Activated T-cell treated with anti-CD3 and anti-CD28 coated beads, Interleukin-2, amount 50 U/mL, for 24 hours (primary cell): ENCODE measurements at regions not wholly inside any gene's neighbourhood (a gene's known extent, or its start where the extent isn't known, plus 50 kb on each side); places are given as distances from the start of the nearest gene placed in this dataset.

ENCODE experiments used
- DNase-seq: peaks from one replicate; pipeline ENCODE4 v3.0.0-alpha.2; 2020
- H3K27ac Mint-ChIP-seq: 2 replicates; pipeline ENCODE4 v1.8.0; 2020; ENCODE audit warnings: mild to moderate bottlenecking, mixed read lengths
- H3K27me3 Mint-ChIP-seq: 2 replicates; pipeline ENCODE4 v1.8.0; 2020; ENCODE audit warnings: mixed read lengths
- H3K36me3 Mint-ChIP-seq: 2 replicates; pipeline ENCODE4 v1.8.0; 2020; ENCODE audit warnings: low read depth, mixed read lengths
- H3K4me1 Mint-ChIP-seq: 2 replicates; pipeline ENCODE4 v1.8.0; 2020; ENCODE audit warnings: low read depth, mixed read lengths
- H3K4me3 Mint-ChIP-seq: 2 replicates; pipeline ENCODE4 v1.8.0; 2020; ENCODE audit warnings: mild to moderate bottlenecking, moderate library complexity, mixed read lengths
- H3K9me3 Mint-ChIP-seq: 2 replicates; pipeline ENCODE4 v1.8.0; 2020; ENCODE audit warnings: mixed read lengths

DNA sequence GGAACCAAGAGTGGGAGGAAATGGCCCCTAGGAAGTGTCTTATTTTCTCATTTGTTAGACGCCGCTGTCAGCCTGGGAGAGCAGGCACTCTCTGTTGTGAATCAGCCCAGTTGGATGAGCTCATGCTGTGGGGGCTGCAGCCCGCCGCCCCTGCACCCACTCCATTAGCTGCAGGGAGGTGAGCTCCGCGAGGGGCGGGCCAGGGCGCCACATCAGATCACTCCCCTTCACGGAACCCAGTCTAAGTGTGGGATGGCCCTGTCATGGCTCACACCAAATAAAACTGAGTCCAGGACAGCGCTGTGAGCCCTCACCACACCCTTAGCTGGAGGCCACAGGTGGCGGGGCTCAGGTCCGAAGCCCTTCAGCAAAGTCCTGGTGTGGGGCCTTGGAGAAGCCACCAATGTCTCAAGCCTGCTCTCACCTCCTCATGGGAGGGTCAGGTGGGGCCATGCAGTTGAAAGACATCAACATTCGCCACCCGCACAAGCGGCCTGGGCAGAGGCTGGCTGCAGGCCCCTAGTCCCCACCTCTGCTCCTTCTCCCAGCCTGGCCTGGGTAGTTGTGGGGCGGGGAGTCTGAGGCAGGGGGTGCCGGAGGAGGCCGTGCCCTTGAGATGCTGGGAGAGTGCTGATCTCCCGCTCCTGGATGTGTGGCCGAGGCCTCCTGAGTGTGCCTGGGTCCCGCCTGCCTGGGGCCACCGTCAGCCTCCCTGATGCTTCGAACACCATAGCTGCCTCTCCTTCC lies 66.2 kb upstream of the SLCO4A1 start:
- Mint-ChIP-seq H3K4me1 (peaks cover 2% of the 10 kb centered on the region), H3K36me3 (no peaks in the 10 kb centered on the region), H3K27ac (no peak overlapping the region), H3K27me3 (peaks cover 67% of the 10 kb centered on the region), H3K4me3 (no peak overlapping the region), H3K9me3 (no peaks in the 10 kb centered on the region)
- DNase-seq: no peak

DNA sequence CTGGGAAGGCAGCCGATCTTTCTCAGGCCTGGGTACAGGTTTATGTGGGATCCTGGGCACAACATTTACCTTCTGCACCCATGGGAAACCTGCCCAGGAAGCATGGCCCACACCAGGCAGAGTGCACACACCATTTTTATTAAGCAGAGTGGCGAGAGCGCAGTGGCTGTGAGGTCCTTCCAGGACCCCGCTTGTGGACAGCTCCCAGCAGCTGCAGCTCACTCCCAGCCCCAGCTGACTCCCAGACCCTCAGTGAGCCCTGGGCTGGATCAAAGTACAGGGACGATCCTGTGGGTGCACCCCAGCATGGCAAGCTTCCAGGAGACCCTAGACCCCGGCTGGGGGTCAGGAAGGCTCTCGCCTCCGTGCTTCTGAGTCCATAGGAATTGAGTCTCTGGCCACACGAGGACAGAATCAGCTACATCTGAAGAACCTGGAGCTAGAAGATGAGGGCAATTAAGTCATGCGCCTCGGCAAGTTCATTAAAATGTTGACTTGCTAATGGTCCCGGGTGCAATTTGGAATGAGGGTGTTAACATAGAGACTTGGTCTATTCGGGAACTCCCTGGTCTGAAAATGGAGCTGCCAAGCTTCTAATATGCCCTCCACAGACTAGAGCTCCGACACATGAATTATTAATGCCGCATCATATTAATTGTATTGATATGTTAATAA lies 65.4 kb upstream of the SLCO4A1 start:
- peaks cover 71% of the 10 kb centered on the region for H3K27me3 Mint-ChIP-seq
- no peak overlapping the region for H3K4me3 Mint-ChIP-seq

DNA sequence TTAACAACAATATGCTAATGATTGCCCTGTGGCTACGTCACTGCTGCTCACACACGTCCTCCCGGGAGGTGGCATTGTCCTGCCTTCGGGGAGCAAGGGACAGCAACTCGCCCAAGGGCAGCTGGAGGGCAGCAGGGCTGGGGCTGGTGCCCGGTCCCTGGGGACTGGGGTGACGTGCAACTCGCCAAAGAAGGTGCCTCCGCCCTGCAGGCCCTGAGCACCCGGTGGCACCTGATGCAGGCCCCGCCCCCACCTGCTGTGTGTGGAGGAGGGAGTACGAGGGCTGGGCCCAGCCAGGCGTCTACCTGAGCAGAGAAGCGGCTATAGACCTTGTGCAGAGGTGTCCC lies 64.8 kb upstream of the SLCO4A1 start:
- H3K9me3 Mint-ChIP-seq: no peaks in the 10 kb centered on the region
- peaks cover 75% of the 10 kb centered on the region for H3K27me3 Mint-ChIP-seq
- DNase-seq: no peak
- no peak overlapping the region for H3K4me3 Mint-ChIP-seq
- no peak overlapping the region for H3K27ac Mint-ChIP-seq
- H3K36me3 Mint-ChIP-seq: no peaks in the 10 kb centered on the region
- H3K4me1 Mint-ChIP-seq: no peaks in the 10 kb centered on the region

More for the DNA sequence above, 65.4 kb upstream of the SLCO4A1 start:
- Mint-ChIP-seq H3K9me3 (no peaks in the 10 kb centered on the region), H3K27ac (no peak overlapping the region), H3K36me3 (no peaks in the 10 kb centered on the region), H3K4me1 (no peaks in the 10 kb centered on the region)
- no peak for DNase-seq

DNA sequence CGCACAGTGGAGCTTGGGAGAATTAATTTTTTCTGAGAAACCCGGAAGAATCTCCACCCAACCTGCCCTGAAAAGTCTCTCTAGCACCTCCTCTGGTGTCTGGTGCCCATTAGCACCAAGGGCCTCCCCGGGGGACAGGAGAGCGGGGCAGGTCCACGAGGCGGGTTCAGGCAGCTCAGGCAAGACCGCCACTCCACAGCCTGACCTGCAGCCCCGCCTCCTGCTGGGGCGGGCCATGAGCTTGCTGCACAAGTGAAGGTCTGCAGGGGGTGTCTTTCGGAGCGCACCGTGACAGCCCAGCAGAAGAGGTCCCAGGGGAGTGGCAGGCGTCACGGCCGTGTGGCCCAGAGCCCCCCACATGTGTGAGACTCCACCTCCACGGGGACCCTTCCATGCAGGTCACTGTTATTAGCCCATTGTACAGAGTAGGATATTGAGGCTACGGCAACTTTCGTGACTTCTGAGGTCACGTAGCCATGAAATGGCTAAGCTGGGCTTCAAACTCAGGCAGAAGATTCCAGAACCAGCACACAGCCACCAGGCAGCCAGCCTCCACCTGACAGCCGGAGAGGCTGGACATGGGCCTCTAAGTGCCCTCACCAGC lies 63.9 kb upstream of the SLCO4A1 start:
- no peaks in the 10 kb centered on the region for H3K36me3 Mint-ChIP-seq
- DNase-seq: no peak
- no peak overlapping the region for H3K27ac Mint-ChIP-seq
- peaks cover 82% of the 10 kb centered on the region for H3K27me3 Mint-ChIP-seq
- no peaks in the 10 kb centered on the region for H3K4me1 Mint-ChIP-seq
- no peak overlapping the region for H3K4me3 Mint-ChIP-seq
- no peaks in the 10 kb centered on the region for H3K9me3 Mint-ChIP-seq

DNA sequence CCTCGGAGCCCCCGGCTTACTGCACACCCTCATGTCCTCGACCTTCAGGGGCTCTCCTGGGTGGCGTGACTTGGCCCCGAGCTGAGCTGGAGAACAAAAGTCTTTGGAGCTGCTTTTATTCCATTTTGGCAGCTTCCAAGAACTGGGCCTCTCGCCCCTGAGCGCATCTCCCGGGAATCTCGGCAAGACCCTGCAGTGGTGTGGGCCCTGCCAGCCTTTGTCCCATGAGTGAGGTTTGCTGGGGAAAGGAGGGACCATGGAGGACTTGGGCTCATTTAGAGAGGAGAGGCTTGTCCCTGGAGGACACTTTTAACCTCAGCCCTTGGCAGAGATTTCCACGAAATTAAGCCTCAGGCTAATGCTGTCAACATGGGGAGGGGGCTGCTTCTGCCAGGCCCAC lies 62.3 kb upstream of the SLCO4A1 start:
- H3K4me1 Mint-ChIP-seq: peaks cover under 1% of the 10 kb centered on the region
- H3K9me3 Mint-ChIP-seq: no peaks in the 10 kb centered on the region
- H3K27me3 Mint-ChIP-seq: peaks cover 75% of the 10 kb centered on the region
- no peaks in the 10 kb centered on the region for H3K36me3 Mint-ChIP-seq
- H3K27ac Mint-ChIP-seq: no peak overlapping the region
- DNase-seq: no peak
- no peak overlapping the region for H3K4me3 Mint-ChIP-seq

DNA sequence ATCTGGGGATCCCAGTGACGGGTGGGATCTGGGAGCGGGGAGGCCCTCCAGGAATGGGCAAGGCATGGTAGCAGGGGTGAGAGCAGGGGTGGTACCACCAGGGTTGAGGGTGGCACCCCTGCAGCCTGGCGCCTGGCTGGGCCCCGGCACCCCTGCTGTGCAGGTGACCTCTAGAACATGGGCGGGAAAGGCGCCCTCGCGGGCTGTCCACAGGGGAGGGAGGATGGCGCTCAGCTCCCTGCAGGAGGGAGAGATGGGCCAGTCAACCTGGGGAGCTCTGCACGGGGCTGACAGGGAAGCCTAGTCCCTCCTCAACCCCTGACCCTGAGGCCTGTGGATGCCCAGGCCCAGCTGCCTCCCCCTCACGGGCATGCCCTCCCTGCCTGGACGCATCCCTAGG lies 61.6 kb upstream of the SLCO4A1 start:
- Mint-ChIP-seq H3K27ac (no peak overlapping the region), H3K9me3 (no peaks in the 10 kb centered on the region), H3K36me3 (no peaks in the 10 kb centered on the region), H3K4me1 (peaks cover 2% of the 10 kb centered on the region), H3K4me3 (no peak overlapping the region), H3K27me3 (peaks cover 74% of the 10 kb centered on the region)
- DNase-seq: no peak

DNA sequence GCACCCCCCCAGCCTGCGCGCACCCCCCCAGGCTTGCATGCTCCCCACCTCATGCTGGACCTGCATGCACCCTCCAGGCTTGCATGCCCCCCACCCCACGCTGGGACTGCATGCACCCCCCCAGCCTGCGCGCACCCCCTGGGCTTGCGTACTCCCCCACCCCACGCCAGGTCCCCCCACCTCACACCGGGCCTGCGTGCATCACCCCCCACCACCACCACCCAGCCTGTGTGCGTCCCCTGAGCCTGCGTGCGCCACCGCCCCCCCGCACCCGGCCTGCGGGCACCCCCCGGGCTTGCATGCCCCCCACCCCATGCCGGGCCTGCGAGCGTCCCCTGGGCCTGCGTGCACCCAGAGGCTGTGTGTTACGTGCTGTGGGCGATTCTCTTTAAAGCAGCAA lies 61.0 kb upstream of the SLCO4A1 start:
- Mint-ChIP-seq H3K4me1 (peaks cover 2% of the 10 kb centered on the region), H3K36me3 (no peaks in the 10 kb centered on the region), H3K27me3 (peaks cover 74% of the 10 kb centered on the region), H3K27ac (no peak overlapping the region), H3K4me3 (no peak overlapping the region), H3K9me3 (no peaks in the 10 kb centered on the region)
- no peak for DNase-seq

DNA sequence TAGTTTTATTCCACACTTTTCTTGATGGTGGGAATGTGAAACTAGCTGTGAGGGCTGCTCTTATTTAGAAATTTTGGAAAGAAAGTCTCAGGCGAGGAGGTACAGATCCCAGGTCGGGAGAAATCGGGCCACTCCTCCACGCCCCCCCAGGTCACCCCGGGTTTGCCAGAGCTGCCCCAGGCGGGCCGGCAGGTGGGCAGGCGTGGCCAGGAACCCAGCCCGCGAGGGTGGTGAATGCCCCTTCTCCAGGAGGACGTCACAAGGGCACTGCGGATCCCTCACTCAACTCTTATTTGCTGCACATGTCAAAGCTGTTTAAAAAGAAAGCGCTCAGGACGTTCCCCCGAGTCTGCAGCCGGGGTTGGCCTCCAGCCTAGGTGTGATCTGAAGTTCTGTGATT lies 60.5 kb upstream of the SLCO4A1 start:
- Mint-ChIP-seq H3K4me3 (no peak overlapping the region), H3K9me3 (no peaks in the 10 kb centered on the region), H3K27me3 (peaks cover 71% of the 10 kb centered on the region), H3K36me3 (no peaks in the 10 kb centered on the region), H3K4me1 (peaks cover 2% of the 10 kb centered on the region), H3K27ac (no peak overlapping the region)
- no peak for DNase-seq

DNA sequence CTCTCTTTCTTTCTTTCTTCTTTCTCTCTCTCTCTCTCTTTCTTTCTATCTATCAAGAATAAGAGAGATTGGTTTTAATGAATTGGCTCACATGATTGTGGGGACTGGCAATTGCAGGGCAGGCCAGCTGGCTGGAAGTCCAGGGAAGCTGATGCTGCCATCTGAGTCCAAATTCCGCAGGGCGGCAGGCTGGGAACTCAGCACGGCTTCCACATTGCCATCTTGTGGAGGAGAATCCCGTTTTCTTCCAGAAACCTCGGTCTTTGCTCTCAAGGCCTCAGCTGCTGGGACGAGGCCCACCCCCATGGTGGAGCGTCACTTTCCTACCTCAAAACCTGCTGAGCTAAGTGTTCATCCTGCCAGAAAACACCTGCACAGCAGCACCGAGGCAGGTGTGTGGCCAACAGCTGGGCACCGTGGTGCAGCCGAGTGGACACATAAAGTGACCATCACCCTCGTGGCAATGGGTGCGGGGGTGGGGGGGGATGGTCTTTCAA lies 58.8 kb upstream of the SLCO4A1 start:
- H3K27ac Mint-ChIP-seq: no peak overlapping the region
- H3K4me1 Mint-ChIP-seq: peaks cover 2% of the 10 kb centered on the region
- DNase-seq: no peak
- no peaks in the 10 kb centered on the region for H3K36me3 Mint-ChIP-seq
- H3K27me3 Mint-ChIP-seq: peaks cover 66% of the 10 kb centered on the region
- H3K4me3 Mint-ChIP-seq: no peak overlapping the region
- H3K9me3 Mint-ChIP-seq: no peaks in the 10 kb centered on the region

DNA sequence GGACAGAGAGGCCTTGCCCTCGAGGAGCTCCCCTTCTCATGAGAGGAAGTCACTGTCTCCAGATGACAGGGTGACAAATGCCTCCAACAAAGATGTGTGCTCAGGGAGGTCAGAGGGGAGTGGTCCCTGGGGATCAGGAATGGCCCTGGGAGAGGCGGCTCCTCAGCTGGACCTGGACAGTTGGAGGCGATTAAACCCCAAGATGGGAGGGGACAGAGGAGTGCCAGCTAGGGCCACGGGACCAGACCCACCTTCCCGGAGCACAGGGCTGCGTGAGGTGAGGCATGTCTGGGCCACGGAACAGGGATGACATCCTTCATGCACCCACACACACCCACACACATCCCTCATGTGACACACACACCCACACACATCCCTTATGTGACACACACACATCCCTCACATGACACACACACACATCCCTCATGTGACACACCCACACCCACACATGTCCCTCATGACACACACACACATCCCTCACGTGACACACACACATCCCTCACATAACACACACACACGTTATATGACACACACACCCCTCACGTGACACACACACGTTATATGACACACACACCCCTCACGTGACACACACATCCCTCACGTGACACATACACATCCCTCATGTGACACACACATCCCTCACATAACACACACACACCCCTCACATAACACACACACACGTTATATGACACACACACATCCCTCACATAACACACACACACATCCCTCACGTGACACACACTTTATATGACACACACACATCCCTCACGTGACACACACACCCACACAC lies 57.4 kb upstream of the SLCO4A1 start:
- H3K4me3 Mint-ChIP-seq: no peak overlapping the region
- DNase-seq: no peak
- no peaks in the 10 kb centered on the region for H3K36me3 Mint-ChIP-seq
- no peak overlapping the region for H3K27ac Mint-ChIP-seq
- H3K27me3 Mint-ChIP-seq: peaks cover 59% of the 10 kb centered on the region
- H3K9me3 Mint-ChIP-seq: no peaks in the 10 kb centered on the region
- peaks cover 2% of the 10 kb centered on the region for H3K4me1 Mint-ChIP-seq

DNA sequence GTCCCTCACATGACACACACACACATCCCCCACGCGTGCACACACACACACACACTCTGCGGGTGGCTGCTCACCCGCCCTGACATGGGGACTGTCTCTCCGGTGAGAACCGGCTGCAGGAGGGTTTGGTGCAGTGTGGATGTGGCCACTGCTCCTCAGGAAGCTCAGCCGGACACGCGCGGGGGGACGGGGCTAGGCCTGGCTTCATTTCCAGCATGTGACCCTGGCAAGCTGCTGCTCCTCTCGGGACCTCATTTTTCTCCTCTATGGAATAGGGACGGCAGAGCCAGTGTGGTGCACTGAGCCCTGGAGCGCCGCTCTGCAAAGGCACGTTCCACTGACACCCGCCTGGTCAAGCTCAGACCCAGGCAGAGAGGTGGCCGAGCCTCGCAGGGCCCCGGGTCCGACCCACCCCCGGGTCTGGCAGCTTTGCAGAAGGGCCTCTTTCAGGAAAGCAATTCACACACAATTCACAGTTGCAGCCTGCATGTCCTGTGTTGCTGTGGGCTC lies 56.8 kb upstream of the SLCO4A1 start:
- H3K4me3 Mint-ChIP-seq: no peak overlapping the region
- DNase-seq: no peak
- H3K27ac Mint-ChIP-seq: no peak overlapping the region
- no peaks in the 10 kb centered on the region for H3K9me3 Mint-ChIP-seq
- peaks cover 56% of the 10 kb centered on the region for H3K27me3 Mint-ChIP-seq
- peaks cover 2% of the 10 kb centered on the region for H3K4me1 Mint-ChIP-seq
- no peaks in the 10 kb centered on the region for H3K36me3 Mint-ChIP-seq

DNA sequence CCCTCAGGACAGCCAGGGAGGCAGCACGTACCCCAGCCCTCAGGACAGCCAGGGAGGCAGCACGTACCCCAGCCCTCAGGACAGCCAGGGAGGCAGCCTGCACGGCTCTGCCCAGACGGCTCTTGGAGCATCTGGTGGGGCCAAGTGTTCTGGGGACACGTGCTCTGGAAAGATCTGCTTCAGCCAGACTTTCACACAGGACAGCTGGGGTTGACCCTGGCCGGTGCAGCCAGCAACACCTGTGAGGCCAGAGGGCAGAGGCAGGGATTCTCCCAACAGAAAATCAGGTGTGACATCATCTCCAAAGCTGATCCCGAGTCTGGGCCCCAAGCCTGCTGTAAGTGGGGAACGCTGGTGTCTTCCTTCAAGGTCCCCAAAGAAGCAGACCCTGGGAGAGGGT lies 55.5 kb upstream of the SLCO4A1 start:
- no peaks in the 10 kb centered on the region for H3K36me3 Mint-ChIP-seq
- H3K9me3 Mint-ChIP-seq: no peaks in the 10 kb centered on the region
- peaks cover 2% of the 10 kb centered on the region for H3K4me1 Mint-ChIP-seq
- no peak overlapping the region for H3K4me3 Mint-ChIP-seq
- DNase-seq: no peak
- H3K27ac Mint-ChIP-seq: no peak overlapping the region
- H3K27me3 Mint-ChIP-seq: peaks cover 59% of the 10 kb centered on the region

DNA sequence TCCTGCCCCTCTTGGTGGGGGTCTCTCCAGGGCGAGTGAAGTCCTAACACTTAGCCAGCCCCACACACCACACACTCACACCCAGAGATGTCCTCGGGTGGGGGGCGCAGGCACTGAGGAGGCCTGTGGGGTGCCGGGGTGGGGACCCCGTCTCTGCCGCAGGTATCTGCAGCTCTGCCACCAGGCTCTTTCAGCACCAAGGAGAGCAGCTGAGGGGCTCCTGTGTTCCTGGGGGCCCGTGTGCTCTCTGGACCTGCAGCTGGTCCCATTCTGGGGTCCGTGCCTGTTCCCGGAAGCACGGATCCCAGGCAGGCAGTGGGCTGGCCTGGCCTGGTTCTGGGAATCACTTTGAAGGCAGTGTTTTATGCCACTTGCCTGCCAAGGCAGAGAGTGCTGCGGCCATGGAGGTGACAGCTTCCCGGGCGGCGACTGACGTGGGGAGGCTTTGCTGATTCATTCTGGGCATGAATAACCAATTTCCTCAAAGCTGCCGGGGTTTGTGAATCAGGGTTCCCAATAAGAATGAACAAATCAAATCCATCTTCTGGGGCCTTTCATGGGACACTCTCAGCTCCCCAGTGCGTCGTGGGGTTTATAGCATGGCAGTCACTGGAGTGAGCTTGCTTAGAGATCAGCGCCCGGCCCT lies 54.4 kb upstream of the SLCO4A1 start:
- H3K36me3 Mint-ChIP-seq: no peaks in the 10 kb centered on the region
- peak; percentile 41 for DNase-seq
- H3K27me3 Mint-ChIP-seq: peaks cover 59% of the 10 kb centered on the region
- H3K9me3 Mint-ChIP-seq: no peaks in the 10 kb centered on the region
- H3K4me3 Mint-ChIP-seq: no peak overlapping the region
- H3K27ac Mint-ChIP-seq: no peak overlapping the region
- H3K4me1 Mint-ChIP-seq: peaks cover 2% of the 10 kb centered on the region
